Ascending aorta (tissue), 2 donors: ENCODE measurements at regions not wholly inside any gene's neighbourhood (a gene's known extent, or its start where the extent isn't known, plus 50 kb on each side); places are given as distances from the start of the nearest gene placed in this dataset.

Experiments used
- DNase-seq, 2 donors: peaks; one replicate each; pipeline ENCODE4 v3.0.0-alpha.2; 2019; ENCODE audit warnings: low spot score in 2 of 2
- H3K27ac ChIP-seq, 2 donors: fragments of 200-600 bp; sonication (generic); one replicate each; pipeline ENCODE4 v1.5.1; 2016 to 2017; ENCODE audit warnings: mild to moderate bottlenecking in 1 of 2
- H3K27me3 ChIP-seq: fragments of 200-600 bp; sonication (generic); one replicate; pipeline ENCODE4 v1.5.1; 2017
- H3K36me3 ChIP-seq, 2 donors: fragments of 200-600 bp; sonication (generic); one replicate each; pipeline ENCODE4 v1.5.1; 2016
- H3K4me1 ChIP-seq, 2 donors: fragments of 200-600 bp; sonication (generic); one replicate each; pipeline ENCODE4 v1.5.1; 2016 to 2017; ENCODE audit warnings: mild to moderate bottlenecking in 1 of 2
- H3K4me3 ChIP-seq, 2 donors: fragments of 200-600 bp; sonication (generic); one replicate each; pipeline ENCODE4 v1.5.1; 2016 to 2017; ENCODE audit warnings: mild to moderate bottlenecking in 1 of 2
- H3K9me3 ChIP-seq, 2 donors: fragments of 200-600 bp; sonication (generic); one replicate each; pipeline ENCODE4 v1.5.1; 2016
- intact Hi-C: fragments of 100-400 bp; cut with DNase I; formaldehyde crosslinking; loops from one replicate; pipeline ENCODE4 v1.15.1; 2023
- TF ChIP-seq, protein P1 (sequence below), 3 experiments: fragments of 200-600 bp in 2 of 3; fragments of 450-650 bp in 1 of 3; sonication (generic) in 2 of 3; IDR thresholded peaks; one replicate each; pipeline ENCODE4 v1.5.1; 2016 to 2019; ENCODE audit warnings: antibody characterized with exemption in 3 of 3, mild to moderate bottlenecking in 1 of 3, moderate library complexity in 1 of 3

DNA sequence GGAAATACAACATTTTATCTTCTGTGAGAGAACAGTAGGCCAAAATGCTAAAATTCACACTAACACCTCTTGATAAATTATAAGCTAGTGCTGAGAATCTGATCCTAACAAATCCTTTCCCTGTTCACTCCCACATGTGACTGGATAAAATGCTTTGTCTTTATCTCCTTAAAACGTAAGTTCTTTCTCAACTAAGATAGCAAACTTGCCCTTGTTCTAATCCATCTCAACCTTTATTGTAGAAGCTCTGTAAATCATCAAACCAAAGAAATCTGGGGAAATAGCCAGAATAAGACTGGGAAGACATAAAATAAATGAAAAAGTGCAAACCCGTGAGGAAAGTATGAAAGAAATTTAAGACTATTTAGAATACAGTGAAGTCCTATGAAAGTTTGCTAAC is 1058.4 kb upstream of the ACVR2A start:
- Histone ChIP-seq H3K27me3 (no peaks in the 10 kb centered on the region), H3K27ac (no peak overlapping the region), H3K4me3 (no peak overlapping the region), H3K9me3 (no peaks in the 10 kb centered on the region), H3K4me1 (no peaks in the 10 kb centered on the region), H3K36me3 (no peaks in the 10 kb centered on the region)
- TF ChIP-seq, protein P1, sequence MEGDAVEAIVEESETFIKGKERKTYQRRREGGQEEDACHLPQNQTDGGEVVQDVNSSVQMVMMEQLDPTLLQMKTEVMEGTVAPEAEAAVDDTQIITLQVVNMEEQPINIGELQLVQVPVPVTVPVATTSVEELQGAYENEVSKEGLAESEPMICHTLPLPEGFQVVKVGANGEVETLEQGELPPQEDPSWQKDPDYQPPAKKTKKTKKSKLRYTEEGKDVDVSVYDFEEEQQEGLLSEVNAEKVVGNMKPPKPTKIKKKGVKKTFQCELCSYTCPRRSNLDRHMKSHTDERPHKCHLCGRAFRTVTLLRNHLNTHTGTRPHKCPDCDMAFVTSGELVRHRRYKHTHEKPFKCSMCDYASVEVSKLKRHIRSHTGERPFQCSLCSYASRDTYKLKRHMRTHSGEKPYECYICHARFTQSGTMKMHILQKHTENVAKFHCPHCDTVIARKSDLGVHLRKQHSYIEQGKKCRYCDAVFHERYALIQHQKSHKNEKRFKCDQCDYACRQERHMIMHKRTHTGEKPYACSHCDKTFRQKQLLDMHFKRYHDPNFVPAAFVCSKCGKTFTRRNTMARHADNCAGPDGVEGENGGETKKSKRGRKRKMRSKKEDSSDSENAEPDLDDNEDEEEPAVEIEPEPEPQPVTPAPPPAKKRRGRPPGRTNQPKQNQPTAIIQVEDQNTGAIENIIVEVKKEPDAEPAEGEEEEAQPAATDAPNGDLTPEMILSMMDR (IDR thresholded peaks at IDR 0.05) = no peak
- DNase-seq = no peak
- intact Hi-C loops = no loop called here

DNA sequence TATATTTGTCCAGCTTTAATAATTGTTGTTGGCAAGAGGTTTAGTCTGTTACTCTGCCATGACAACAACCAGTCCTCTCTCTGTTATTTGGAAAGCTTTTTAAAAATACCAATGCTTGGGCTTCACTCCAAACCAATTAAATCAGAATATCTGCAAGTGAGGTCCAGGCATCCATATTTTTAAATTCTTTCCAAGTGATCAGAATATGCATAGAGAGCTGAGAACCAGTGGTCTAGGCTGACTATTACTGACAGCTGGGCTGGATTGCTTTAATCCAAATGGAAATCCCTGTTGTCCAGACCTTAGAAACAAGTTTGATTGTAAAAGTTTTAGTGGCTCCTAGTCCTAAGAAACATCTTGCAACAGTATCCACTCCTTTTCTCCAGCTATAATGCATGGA is 1059.7 kb upstream of the ACVR2A start:
- no peak overlapping the region for H3K27ac ChIP-seq

DNA sequence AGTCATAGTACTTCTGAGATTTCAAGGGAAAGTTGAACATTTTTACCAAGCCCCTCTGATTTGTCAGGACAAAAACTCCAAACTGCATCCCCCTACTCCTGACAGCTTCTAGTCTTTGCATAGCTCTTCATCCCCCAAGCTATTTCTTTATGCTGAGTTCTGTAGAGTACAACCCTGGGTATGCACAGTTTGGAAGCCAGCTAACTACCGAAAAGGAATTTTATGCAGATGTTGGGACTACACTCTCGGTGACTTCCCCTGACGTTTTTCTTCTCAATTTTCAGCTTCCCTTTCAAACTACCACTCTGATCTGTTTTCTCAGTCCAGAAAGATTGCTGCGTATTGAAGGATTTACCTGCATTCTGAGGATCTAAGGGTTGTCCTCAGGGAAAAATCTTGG is 1060.2 kb upstream of the ACVR2A start:
- no peak for DNase-seq
- Histone ChIP-seq H3K36me3 (no peaks in the 10 kb centered on the region), H3K27ac (no peak overlapping the region), H3K4me3 (no peak overlapping the region), H3K4me1 (no peaks in the 10 kb centered on the region), H3K9me3 (no peaks in the 10 kb centered on the region), H3K27me3 (no peaks in the 10 kb centered on the region)
- intact Hi-C loops = no loop called here
- TF ChIP-seq, protein P1 (IDR thresholded peaks at IDR 0.05) = no peak

More for the DNA sequence above, 1059.7 kb upstream of the ACVR2A start:
- no peak overlapping the region for H3K4me3 ChIP-seq
- H3K9me3 ChIP-seq = no peaks in the 10 kb centered on the region
- H3K27me3 ChIP-seq = no peaks in the 10 kb centered on the region
- no peaks in the 10 kb centered on the region for H3K4me1 ChIP-seq
- TF ChIP-seq, protein P1 (IDR thresholded peaks at IDR 0.05) = no peak
- intact Hi-C loops = no loop called here
- DNase-seq = no peak
- no peaks in the 10 kb centered on the region for H3K36me3 ChIP-seq

DNA sequence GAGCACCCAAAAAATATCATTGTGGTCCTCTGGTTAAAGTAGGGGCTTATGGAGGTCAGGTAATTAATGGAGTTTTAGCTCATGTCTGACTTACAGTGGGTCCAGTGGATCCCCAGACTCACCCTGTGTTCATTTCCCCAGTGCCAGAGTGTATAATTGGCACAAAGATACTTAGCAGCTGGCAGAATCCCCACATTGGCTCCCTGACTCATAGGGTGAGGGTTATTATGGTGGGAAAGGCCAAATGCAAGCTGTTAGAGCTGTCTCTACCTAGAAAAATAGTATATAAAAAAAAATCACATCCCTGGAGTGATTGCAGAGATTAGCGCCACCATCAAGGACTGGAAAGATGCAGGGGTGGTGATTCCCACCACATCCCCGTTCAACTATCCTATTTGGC is 1067.6 kb upstream of the ACVR2A start:
- no peak for DNase-seq
- H3K9me3 ChIP-seq = no peaks in the 10 kb centered on the region
- H3K27me3 ChIP-seq = no peaks in the 10 kb centered on the region
- no peak overlapping the region for H3K27ac ChIP-seq
- TF ChIP-seq, protein P1 (IDR thresholded peaks at IDR 0.05) = no peak
- no peaks in the 10 kb centered on the region for H3K36me3 ChIP-seq
- intact Hi-C loops = no loop called here
- H3K4me3 ChIP-seq = no peak overlapping the region
- H3K4me1 ChIP-seq = no peaks in the 10 kb centered on the region

DNA sequence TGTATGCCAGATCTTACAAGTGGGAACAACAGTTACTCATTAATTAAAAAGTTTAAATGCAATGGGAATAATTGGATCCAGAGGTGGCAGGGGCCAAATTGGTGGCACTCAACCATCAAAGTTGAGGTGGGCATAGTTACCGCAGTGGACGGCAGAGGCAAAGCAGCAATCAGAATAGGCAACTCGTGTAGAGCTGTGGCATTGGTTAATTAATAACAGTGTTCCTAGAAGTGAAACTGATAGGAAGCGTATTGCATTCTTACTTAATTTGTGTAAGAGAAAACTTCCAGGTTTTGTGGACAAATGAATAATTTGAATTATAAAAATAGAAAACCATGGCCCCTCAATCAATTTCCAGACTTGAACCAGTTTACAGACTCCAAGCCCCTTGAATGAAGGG is 1068.2 kb upstream of the ACVR2A start:
- intact Hi-C loops = no loop called here

More for the DNA sequence above, 1068.2 kb upstream of the ACVR2A start:
- TF ChIP-seq, protein P1 (IDR thresholded peaks at IDR 0.05) = no peak
- H3K4me3 ChIP-seq = no peak overlapping the region
- no peaks in the 10 kb centered on the region for H3K27me3 ChIP-seq
- no peak overlapping the region for H3K27ac ChIP-seq
- H3K9me3 ChIP-seq = no peaks in the 10 kb centered on the region
- no peaks in the 10 kb centered on the region for H3K36me3 ChIP-seq
- no peaks in the 10 kb centered on the region for H3K4me1 ChIP-seq
- DNase-seq = no peak
